Suprapubic skin (tissue), 4 donors: ENCODE measurements at regions not wholly inside any gene's neighbourhood (a gene's known extent, or its start where the extent isn't known, plus 50 kb on each side); places are given as distances from the start of the nearest gene placed in this dataset.

Experiments
- DNase-seq, 2 donors: peaks; one replicate each; pipeline ENCODE4 v3.0.0-alpha.2; 2019; ENCODE audit warnings: low spot score in 2 of 2
- H3K27ac ChIP-seq: fragments of 200-600 bp; sonication (generic); one replicate; pipeline ENCODE4 v1.5.1; 2019
- H3K27me3 ChIP-seq: fragments of 200-600 bp; sonication (generic); one replicate; pipeline ENCODE4 v1.5.1; 2019
- H3K36me3 ChIP-seq: fragments of 200-600 bp; sonication (generic); one replicate; pipeline ENCODE4 v1.5.1; 2019
- H3K4me1 ChIP-seq: fragments of 200-600 bp; sonication (generic); one replicate; pipeline ENCODE4 v1.5.1; 2019
- H3K4me3 ChIP-seq: fragments of 200-600 bp; sonication (generic); one replicate; pipeline ENCODE4 v1.5.1; 2019; ENCODE audit warnings: mild to moderate bottlenecking
- H3K9me3 ChIP-seq: fragments of 200-600 bp; sonication (generic); one replicate; pipeline ENCODE4 v1.5.1; 2019
- EP300 ChIP-seq: sonication (generic); formaldehyde crosslinking; IDR thresholded peaks from one replicate; pipeline ENCODE4 v1.6.1; 2017; ENCODE audit warnings: antibody characterized with exemption
- POLR2A ChIP-seq, 2 donors: fragments of 450-650 bp; IDR thresholded peaks; one replicate each; pipeline ENCODE4 v1.6.1; 2017; ENCODE audit warnings: antibody characterized with exemption in 2 of 2, mild to moderate bottlenecking in 2 of 2, moderate library complexity in 2 of 2
- POLR2AphosphoS5 ChIP-seq, 3 donors: sonication (generic); formaldehyde crosslinking; IDR thresholded peaks; one replicate each; pipeline ENCODE4 v1.6.1; 2017; ENCODE audit warnings: antibody characterized with exemption in 3 of 3
- WGBS: methylation state at CpG from one replicate; pipeline ENCODE4 v1.1.5; 2018; 5-methylcytosine and 5-hydroxymethylcytosine counted together
- TF ChIP-seq, protein P1 (sequence below), 2 donors: fragments of 200-600 bp in 1 of 2; fragments of 450-650 bp in 1 of 2; sonication (generic) in 1 of 2; IDR thresholded peaks; one replicate each; pipeline ENCODE4 v1.5.1; 2016 to 2019; ENCODE audit warnings: antibody characterized with exemption in 2 of 2, mild to moderate bottlenecking in 1 of 2, moderate library complexity in 1 of 2

DNA sequence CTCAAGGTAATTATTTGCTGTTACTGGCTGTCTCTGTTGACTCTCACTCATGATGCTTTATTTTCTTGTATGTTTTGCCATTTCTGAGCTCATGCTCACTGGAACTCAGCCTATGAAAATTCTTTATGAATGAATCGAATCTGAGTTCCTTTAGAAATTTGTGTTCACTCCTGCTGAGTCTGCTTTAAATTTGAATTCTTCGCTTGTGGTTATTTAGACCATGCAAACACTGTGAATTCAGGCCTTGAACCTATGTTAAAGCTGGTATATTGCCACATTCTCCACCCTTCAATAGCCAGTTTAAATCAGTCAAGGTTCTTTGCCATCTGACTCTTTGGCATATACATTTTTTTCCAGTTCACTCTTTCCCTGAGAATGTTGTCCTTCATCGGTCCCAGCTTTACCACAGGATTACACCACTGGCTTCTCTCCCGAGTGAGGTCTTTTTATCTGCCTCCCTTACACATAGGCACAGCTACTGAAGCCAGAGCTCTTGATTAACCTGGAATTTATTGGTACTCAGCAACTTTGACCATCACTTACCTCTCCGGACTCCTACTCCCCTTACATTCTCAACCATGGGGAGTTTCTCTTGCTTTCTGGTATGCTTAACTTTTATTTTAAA, 400.6 kb downstream of the VPS13C start:
- H3K27me3 ChIP-seq = no peaks in the 10 kb centered on the region
- TF ChIP-seq POLR2A (IDR thresholded peaks at IDR 0.05) (no peak), POLR2AphosphoS5 (IDR thresholded peaks at IDR 0.05) (no peak), EP300 (no peak)
- TF ChIP-seq, protein P1, sequence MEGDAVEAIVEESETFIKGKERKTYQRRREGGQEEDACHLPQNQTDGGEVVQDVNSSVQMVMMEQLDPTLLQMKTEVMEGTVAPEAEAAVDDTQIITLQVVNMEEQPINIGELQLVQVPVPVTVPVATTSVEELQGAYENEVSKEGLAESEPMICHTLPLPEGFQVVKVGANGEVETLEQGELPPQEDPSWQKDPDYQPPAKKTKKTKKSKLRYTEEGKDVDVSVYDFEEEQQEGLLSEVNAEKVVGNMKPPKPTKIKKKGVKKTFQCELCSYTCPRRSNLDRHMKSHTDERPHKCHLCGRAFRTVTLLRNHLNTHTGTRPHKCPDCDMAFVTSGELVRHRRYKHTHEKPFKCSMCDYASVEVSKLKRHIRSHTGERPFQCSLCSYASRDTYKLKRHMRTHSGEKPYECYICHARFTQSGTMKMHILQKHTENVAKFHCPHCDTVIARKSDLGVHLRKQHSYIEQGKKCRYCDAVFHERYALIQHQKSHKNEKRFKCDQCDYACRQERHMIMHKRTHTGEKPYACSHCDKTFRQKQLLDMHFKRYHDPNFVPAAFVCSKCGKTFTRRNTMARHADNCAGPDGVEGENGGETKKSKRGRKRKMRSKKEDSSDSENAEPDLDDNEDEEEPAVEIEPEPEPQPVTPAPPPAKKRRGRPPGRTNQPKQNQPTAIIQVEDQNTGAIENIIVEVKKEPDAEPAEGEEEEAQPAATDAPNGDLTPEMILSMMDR (IDR thresholded peaks at IDR 0.05) = no peak
- WGBS = 71% methylated on average over 5 of the region's 5 CpGs
- H3K36me3 ChIP-seq = no peaks in the 10 kb centered on the region
- no peaks in the 10 kb centered on the region for H3K9me3 ChIP-seq
- no peak overlapping the region for H3K4me3 ChIP-seq
- no peak for DNase-seq
- H3K4me1 ChIP-seq = peaks cover 11% of the 10 kb centered on the region
- peak overlapping the region; percentile 87 for H3K27ac ChIP-seq

DNA sequence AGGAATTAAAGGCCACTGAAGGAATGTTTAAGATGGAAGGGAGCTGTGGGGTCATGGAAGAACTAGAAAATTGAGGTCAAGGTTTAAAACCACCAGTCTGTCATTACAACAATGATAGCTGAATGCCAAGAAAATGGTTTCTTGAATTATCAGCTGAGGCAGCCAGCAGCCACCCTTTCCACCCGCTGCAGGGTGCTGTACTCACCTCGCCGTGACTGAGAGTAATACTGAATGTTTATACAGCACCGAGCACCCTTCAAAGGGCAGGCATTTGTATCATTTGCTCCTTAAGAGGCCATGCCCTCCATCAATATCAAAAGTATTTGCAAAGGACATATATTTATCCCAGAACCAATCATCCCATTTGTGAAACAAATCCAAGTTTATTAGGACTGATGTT, 402.8 kb downstream of the VPS13C start:
- Histone ChIP-seq H3K9me3 (no peaks in the 10 kb centered on the region), H3K4me3 (no peak overlapping the region), H3K27ac (no peak overlapping the region), H3K27me3 (no peaks in the 10 kb centered on the region), H3K36me3 (no peaks in the 10 kb centered on the region), H3K4me1 (peaks cover 11% of the 10 kb centered on the region)
- TF ChIP-seq, protein P1 (IDR thresholded peaks at IDR 0.05) = no peak
- TF ChIP-seq POLR2AphosphoS5 (IDR thresholded peaks at IDR 0.05) (no peak), POLR2A (IDR thresholded peaks at IDR 0.05) (no peak), EP300 (no peak)
- WGBS = 91% methylated on average over 4 of the region's 4 CpGs
- DNase-seq = no peak

DNA sequence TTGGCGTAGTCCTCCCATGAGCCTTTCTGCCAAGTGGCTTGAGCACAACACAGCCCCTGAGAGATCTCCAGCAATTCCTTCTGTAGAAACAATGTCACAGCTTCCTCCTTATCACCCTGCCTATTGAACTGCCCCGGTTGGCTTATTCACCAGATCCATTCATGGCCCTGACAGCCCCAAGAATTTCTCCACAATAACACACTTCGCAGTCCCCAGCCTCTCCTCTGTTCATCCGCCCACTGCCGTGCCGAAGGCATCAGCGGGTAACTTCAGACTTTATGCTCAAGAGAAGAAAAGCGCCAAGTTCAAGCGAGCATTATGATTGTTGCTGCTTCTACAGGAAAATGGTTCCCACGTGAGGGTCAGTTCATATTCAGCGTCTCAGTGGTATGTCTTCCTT, 403.9 kb downstream of the VPS13C start:
- no peak for DNase-seq
- Histone ChIP-seq H3K4me3 (no peak overlapping the region), H3K27ac (no peak overlapping the region), H3K4me1 (peaks cover 8% of the 10 kb centered on the region), H3K9me3 (no peaks in the 10 kb centered on the region), H3K36me3 (no peaks in the 10 kb centered on the region), H3K27me3 (no peaks in the 10 kb centered on the region)
- 96% methylated on average over 11 of the region's 11 CpGs for WGBS
- TF ChIP-seq EP300 = no peak
- TF ChIP-seq, protein P1 (IDR thresholded peaks at IDR 0.05) = no peak
- TF ChIP-seq POLR2A (IDR thresholded peaks at IDR 0.05) = no peak
- TF ChIP-seq POLR2AphosphoS5 (IDR thresholded peaks at IDR 0.05) = no peak

DNA sequence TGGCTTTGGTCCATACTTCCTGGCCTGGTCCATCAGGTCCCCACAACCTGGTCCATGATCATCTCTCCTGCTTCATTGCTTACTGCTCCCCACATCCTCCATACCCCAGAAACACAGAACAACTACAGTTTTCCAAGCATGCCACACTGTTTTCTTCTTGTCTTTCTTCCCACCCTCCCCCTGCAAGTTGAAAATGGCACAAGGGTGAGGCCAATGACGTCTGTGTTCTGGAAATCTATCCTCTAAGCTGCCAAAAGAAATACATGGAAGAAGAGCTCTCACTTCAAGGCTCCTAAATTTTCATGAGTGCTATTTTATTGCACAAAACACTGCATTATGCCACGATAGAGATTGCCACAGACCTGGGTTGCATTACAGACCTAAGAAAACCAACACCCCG, 404.4 kb downstream of the VPS13C start:
- 77% methylated on average over 3 of the region's 3 CpGs for WGBS

DNA sequence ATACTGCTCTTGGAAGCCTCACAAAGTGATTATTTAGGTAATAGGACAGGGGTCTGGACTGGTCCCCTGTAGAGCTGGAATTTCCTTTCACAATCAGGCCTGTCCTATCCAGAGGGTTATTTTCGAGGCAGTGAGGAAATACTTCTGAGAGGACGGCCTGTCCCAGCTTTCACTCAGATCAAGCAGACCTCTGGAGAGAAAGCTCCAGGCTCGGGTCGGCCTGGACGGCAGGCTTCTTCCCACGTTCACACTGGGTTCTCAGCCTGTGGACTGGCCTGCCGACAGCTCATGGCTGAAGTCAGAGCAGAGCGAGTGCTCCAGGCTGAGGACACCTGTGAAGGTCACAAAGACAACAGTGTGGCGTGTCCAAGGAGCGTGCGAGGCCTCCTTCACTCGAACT, 405.3 kb downstream of the VPS13C start:
- H3K27me3 ChIP-seq = no peaks in the 10 kb centered on the region
- WGBS = 84% methylated on average over 11 of the region's 12 CpGs
- no peak for DNase-seq
- H3K4me1 ChIP-seq = no peaks in the 10 kb centered on the region
- no peaks in the 10 kb centered on the region for H3K36me3 ChIP-seq
- TF ChIP-seq POLR2AphosphoS5 (IDR thresholded peaks at IDR 0.05) = no peak
- TF ChIP-seq, protein P1 (IDR thresholded peaks at IDR 0.05) = no peak
- TF ChIP-seq POLR2A (IDR thresholded peaks at IDR 0.05) = no peak
- TF ChIP-seq EP300 = no peak
- H3K4me3 ChIP-seq = no peak overlapping the region
- no peaks in the 10 kb centered on the region for H3K9me3 ChIP-seq
- H3K27ac ChIP-seq = peak overlapping the region; percentile 38

More for the DNA sequence above, 404.4 kb downstream of the VPS13C start:
- Histone ChIP-seq H3K9me3 (no peaks in the 10 kb centered on the region), H3K27me3 (no peaks in the 10 kb centered on the region), H3K27ac (peak overlapping the region; percentile 38), H3K4me1 (peaks cover 4% of the 10 kb centered on the region), H3K36me3 (no peaks in the 10 kb centered on the region), H3K4me3 (no peak overlapping the region)
- no peak for DNase-seq
- TF ChIP-seq POLR2A (IDR thresholded peaks at IDR 0.05) (no peak), POLR2AphosphoS5 (IDR thresholded peaks at IDR 0.05) (no peak), EP300 (no peak)
- TF ChIP-seq, protein P1 (IDR thresholded peaks at IDR 0.05) = no peak
